Fibroblast of pulmonary artery (primary cell): ENCODE measurements at regions not wholly inside any gene's neighbourhood (a gene's known extent, or its start where the extent isn't known, plus 50 kb on each side); places are given as distances from the start of the nearest gene placed in this dataset.
"Not testable (repeated sequence)": the region's sequence is repeated elsewhere in the genome, so short reads cannot be mapped to it uniquely, and the experiment has no call there.

Experiments
- DNase-seq: peaks from one replicate; pipeline ENCODE4 v3.0.0-alpha.2; 2010; ENCODE audit warnings: low read depth
- H3K4me3 ChIP-seq: replicated peaks from 2 replicates; pipeline ENCODE4 v1.5.1; 2011; ENCODE audit warnings: low read depth, mild to moderate bottlenecking, control low read depth, low read length, moderate library complexity
- TF ChIP-seq, protein P1 (sequence below): IDR thresholded peaks from 2 replicates; pipeline ENCODE4 v1.5.1; 2011; ENCODE audit warnings: mild to moderate bottlenecking, control low read depth, low read length, inconsistent platforms; ENCODE audit errors: missing control alignments

DNA sequence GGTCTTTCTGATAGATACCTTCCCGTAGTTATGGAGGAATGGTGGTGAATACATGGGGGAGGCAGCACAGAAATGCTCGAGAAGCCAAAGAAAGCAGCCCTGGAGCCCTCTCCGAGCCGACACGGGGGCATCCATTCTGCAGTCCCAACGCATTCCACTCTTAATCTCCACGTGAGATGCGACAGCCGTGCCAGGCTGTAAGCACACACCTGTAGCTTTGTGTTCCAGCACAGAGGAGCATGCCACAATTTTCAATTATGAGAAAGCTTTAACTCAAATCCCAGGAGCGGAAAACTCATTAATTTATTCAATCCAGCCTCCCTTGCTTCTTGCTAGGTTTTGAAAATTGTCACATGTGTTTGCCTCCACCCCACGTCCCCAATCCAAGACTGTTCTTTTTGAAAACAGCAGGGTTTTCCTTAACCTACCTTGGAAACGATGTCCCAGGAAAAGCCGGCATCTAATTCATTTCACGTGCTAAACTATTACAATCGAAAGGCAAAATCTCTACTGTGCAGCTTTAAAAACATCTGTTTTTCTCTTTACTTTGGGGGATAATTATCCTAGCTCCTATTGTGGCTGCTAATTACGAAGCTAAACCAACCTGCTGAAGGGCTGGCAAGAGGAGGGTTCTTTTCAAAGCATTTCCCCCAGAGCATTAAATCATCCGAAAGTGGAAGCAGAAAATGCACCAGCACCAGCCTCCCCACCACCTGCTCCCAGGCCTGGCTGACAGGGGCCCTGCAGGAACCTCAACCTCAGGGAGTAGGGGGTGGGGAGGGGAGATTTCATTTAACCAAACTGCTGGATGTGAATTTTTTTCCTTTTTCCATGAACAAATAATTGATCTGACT is 56.0 kb upstream of the CHST15 start:
- no peak for DNase-seq
- TF ChIP-seq, protein P1, sequence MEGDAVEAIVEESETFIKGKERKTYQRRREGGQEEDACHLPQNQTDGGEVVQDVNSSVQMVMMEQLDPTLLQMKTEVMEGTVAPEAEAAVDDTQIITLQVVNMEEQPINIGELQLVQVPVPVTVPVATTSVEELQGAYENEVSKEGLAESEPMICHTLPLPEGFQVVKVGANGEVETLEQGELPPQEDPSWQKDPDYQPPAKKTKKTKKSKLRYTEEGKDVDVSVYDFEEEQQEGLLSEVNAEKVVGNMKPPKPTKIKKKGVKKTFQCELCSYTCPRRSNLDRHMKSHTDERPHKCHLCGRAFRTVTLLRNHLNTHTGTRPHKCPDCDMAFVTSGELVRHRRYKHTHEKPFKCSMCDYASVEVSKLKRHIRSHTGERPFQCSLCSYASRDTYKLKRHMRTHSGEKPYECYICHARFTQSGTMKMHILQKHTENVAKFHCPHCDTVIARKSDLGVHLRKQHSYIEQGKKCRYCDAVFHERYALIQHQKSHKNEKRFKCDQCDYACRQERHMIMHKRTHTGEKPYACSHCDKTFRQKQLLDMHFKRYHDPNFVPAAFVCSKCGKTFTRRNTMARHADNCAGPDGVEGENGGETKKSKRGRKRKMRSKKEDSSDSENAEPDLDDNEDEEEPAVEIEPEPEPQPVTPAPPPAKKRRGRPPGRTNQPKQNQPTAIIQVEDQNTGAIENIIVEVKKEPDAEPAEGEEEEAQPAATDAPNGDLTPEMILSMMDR: no peak
- H3K4me3 ChIP-seq: no peak overlapping the region

- not testable (repeated sequence) for DNase-seq, H3K4me3 ChIP-seq
Measured at GRCh38 chr10:124148509-124149188, 55.3 kb upstream of the CHST15 start.

DNA sequence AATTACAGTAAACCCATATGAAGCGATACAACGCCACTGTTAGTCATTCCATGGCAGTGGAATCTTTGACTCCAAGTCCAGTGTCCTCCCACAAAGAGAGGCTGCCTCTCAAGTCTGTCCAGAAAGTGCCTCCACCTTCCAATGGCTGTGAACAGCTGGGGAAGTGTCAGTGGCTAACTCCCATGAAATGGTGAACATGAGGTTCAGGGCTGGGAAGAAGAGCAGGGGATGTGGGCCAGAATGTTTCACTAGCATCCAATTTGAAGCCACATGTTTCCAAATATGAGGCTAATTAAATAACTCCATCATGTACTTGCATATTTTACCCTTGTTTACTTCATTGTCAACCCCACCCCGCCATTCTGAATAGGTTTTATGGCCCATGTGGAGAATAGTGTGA is 53.1 kb upstream of the CHST15 start:
- TF ChIP-seq, protein P1: no peak
- no peak overlapping the region for H3K4me3 ChIP-seq

GRCh38 chr10:124145109-124145870 is 51.9 kb upstream of the CHST15 start:
- TF ChIP-seq, protein P1: no peak
- peak; percentile 53 for DNase-seq
- H3K4me3 ChIP-seq: no peak overlapping the region

More for the DNA sequence above, 53.1 kb upstream of the CHST15 start:
- DNase-seq: no peak

DNA sequence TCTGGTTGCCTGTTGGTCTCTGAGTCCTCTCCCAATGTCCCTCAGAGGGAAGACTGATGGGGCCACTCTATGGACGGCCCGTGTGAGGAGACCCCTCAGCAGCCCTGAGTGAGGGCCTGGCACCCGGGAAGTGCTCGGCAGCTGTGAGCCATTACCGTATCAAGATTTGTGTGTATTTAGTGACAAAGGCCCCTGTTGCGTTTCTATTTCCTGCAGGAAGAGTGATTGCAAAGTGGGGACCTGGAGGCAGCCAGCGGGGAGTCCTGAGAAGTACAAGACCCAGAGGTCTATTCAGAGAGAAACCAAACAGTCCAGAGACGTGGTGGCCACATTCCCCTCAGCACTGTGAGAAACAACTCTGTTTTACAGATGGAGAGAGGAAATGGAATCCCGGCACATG is 51.1 kb upstream of the CHST15 start:
- TF ChIP-seq, protein P1: no peak
- no peak for DNase-seq
- no peak overlapping the region for H3K4me3 ChIP-seq

DNA sequence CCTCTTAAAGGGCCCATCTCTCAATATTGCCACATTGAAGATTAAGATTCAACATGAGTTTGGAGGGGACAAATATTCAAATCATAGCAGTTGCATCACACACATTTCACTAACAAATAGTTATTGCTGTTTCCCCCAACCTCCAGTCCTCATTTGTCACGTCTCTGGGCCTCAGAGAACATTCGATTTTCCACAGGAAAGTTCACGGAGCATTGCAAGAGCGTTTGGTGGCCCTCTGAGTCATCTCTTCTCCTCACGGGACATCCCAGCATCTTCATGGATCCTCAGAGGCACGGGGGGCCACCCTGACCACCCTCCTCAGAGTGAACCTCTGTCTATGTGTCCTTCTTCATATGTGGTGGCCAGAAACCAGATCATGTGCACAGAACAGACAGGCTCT is 50.3 kb upstream of the CHST15 start:
- TF ChIP-seq, protein P1: no peak

More for the DNA sequence above, 50.3 kb upstream of the CHST15 start:
- no peak for DNase-seq
- H3K4me3 ChIP-seq: no peak overlapping the region
